SK-N-SH treated with all-trans-retinoic acid at 6 μM for 48 hours (cell line): ENCODE measurements at regions not wholly inside any gene's neighbourhood (a gene's known extent, or its start where the extent isn't known, plus 50 kb on each side); places are given as distances from the start of the nearest gene placed in this dataset.

Source experiments
- ATAC-seq: fragments of 200-7000 bp; cut with Tn5 transposase; 3 replicates; pipeline ENCODE4 v1.9.1; 2020; ENCODE audit warnings: mild to moderate bottlenecking, moderate library complexity
- ARNTL ChIP-seq: fragments of 450-650 bp; formaldehyde crosslinking; IDR thresholded peaks from 2 replicates; pipeline ENCODE4 v1.5.0; 2020; ENCODE audit warnings: low read depth, mild to moderate bottlenecking, moderate library complexity, borderline replicate concordance
- BACH2 ChIP-seq: fragments of 250-450 bp; sonication (Bioruptor Pico); IDR thresholded peaks from 2 replicates; pipeline ENCODE4 v1.9.0; 2021; ENCODE audit warnings: mild to moderate bottlenecking, borderline replicate concordance
- CSDC2 ChIP-seq: fragments of 250-450 bp; sonication (Bioruptor Pico); IDR thresholded peaks from 2 replicates; pipeline ENCODE4 v1.5.0; 2020; ENCODE audit warnings: mild to moderate bottlenecking, moderate library complexity
- ESRRG ChIP-seq: fragments of 250-450 bp; sonication (Bioruptor Pico); IDR thresholded peaks from 2 replicates; pipeline ENCODE4 v1.6.1; 2021; ENCODE audit warnings: mild to moderate bottlenecking
- GLIS3 ChIP-seq: fragments of 250-450 bp; sonication (Bioruptor Pico); IDR thresholded peaks from 2 replicates; pipeline ENCODE4 v1.5.0; 2020; ENCODE audit warnings: mild to moderate bottlenecking, moderate library complexity
- ISL1 ChIP-seq: fragments of 250-450 bp; sonication (Bioruptor Pico); IDR thresholded peaks from 2 replicates; pipeline ENCODE4 v2.1.2; 2022; ENCODE audit warnings: mild to moderate bottlenecking, moderate library complexity
- OSR1 ChIP-seq: fragments of 250-450 bp; sonication (Bioruptor Pico); IDR thresholded peaks from 2 replicates; pipeline ENCODE4 v1.8.0; 2022; ENCODE audit warnings: moderate library complexity, mild to moderate bottlenecking, inconsistent platforms
- PPARA ChIP-seq: fragments of 250-450 bp; sonication (Bioruptor Pico); IDR thresholded peaks from 2 replicates; pipeline ENCODE4 v1.5.0; 2020; ENCODE audit warnings: mild to moderate bottlenecking, borderline replicate concordance
- RARB ChIP-seq: fragments of 250-450 bp; sonication (Bioruptor Pico); IDR thresholded peaks from 2 replicates; pipeline ENCODE4 v1.8.0; 2021; ENCODE audit warnings: mild to moderate bottlenecking, moderate library complexity
- TOX ChIP-seq: fragments of 250-450 bp; sonication (Bioruptor Pico); IDR thresholded peaks from 2 replicates; pipeline ENCODE4 v1.8.0; 2021; ENCODE audit warnings: mild to moderate bottlenecking, moderate library complexity, borderline replicate concordance
- ZFP3 ChIP-seq: fragments of 250-450 bp; sonication (Bioruptor Pico); IDR thresholded peaks from 2 replicates; pipeline ENCODE4 v1.5.0; 2020; ENCODE audit warnings: mild to moderate bottlenecking, moderate library complexity
- ZFP30 ChIP-seq: fragments of 450-650 bp; formaldehyde crosslinking; IDR thresholded peaks from 2 replicates; pipeline ENCODE4 v1.5.0; 2022; ENCODE audit warnings: mild to moderate bottlenecking, moderate library complexity
- ZNF565 ChIP-seq: fragments of 450-650 bp; formaldehyde crosslinking; conservative IDR thresholded peaks from 2 replicates; pipeline ENCODE4 v1.5.0; 2020; ENCODE audit warnings: low read depth, mild to moderate bottlenecking, moderate library complexity
- ZNF70 ChIP-seq: fragments of 450-650 bp; formaldehyde crosslinking; IDR thresholded peaks from 2 replicates; pipeline ENCODE4 v1.5.0; 2020; ENCODE audit warnings: mild to moderate bottlenecking, moderate library complexity
- ZNF8 ChIP-seq: fragments of 450-650 bp; formaldehyde crosslinking; IDR thresholded peaks from 2 replicates; pipeline ENCODE4 v1.5.0; 2020; ENCODE audit warnings: mild to moderate bottlenecking, moderate library complexity
- TF ChIP-seq, protein P1 (sequence below): fragments of 250-450 bp; sonication (Bioruptor Pico); IDR thresholded peaks from 2 replicates; pipeline ENCODE4 v1.5.1; 2020; ENCODE audit warnings: low read depth, mild to moderate bottlenecking, moderate library complexity
- TF ChIP-seq, protein P2 (sequence below): fragments of 250-450 bp; sonication (Bioruptor Pico); IDR thresholded peaks from 2 replicates; pipeline ENCODE4 v1.5.1; 2021; ENCODE audit warnings: mild to moderate bottlenecking, moderate library complexity
- TF ChIP-seq, protein P3 (sequence below): fragments of 250-450 bp; sonication (Bioruptor Pico); IDR thresholded peaks from 2 replicates; pipeline ENCODE4 v1.8.0; 2021; ENCODE audit warnings: low read depth, mild to moderate bottlenecking, moderate library complexity, borderline replicate concordance
- TF ChIP-seq, protein P4 (sequence below): fragments of 250-450 bp; sonication (Bioruptor Pico); IDR thresholded peaks from 2 replicates; pipeline ENCODE4 v1.8.0; 2020; ENCODE audit warnings: mild to moderate bottlenecking, moderate library complexity, borderline replicate concordance
- TF ChIP-seq, protein P5 (sequence below): fragments of 250-450 bp; sonication (Bioruptor Pico); IDR thresholded peaks from 2 replicates; pipeline ENCODE4 v1.5.0; 2020; ENCODE audit warnings: mild to moderate bottlenecking, moderate library complexity

DNA sequence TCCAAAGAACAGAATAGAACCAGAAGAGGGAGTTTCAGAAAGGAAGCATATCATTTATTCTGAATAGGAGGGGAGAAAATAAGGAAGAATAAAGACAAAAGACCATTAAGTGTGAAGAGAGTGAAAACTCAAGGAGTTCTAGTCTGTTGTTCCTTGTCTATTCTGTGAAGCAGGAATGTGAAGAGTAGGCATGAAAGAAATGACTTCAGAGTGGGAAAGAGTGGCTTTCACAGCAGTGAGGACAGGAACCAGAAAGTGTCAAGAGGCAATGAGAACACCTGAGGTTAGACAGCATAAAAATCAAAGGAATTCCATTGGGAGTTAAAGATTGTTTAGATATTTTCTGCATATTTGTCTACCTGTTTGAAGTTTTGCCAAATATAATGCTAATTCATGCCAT, 768.8 kb upstream of the GRAMD2B start:
- no peak for ATAC-seq
- TF ChIP-seq TOX (CRISPR knock-in tag): no peak
- no peak for TF ChIP-seq ZNF8 (CRISPR knock-in tag)
- no peak for TF ChIP-seq ZFP3 (CRISPR knock-in tag)

DNA sequence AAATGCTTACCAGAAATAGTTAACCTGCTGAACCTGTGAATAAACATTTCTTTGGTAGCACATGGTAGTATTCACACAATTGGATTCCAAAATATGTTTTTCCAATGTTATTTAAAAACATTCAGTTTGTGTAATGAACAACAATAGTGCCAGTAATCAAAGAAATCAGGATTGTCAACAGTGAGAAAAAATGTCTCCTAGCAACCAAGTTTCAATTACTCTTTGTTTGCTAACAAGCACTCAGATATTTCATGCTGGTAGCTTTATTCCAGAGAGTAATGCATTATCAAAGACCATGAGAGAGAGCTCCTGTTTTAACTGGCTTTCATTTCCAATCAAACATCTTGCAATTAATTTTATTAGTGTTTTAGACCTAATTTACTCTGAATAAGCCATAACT, 768.1 kb upstream of the GRAMD2B start:
- no peak for ATAC-seq

DNA sequence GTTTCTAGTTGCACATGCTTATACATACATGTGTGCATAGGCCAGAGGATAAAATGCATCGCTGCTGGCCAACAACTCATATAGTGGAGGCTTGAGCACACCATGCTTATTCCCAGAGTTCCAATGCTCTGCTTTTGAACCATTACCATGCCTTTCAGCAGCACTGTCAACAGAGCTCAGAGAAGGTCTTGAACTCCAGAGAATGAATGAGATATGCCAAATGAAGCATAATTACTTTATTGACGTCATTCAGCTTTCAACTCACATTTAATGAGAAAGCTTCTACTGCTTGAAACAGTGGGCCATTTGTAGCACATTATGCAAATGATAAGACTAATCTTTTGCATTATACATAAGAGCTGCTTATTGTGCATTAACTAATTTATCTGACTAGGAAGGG, 765.3 kb upstream of the GRAMD2B start:
- TF ChIP-seq, protein P1, sequence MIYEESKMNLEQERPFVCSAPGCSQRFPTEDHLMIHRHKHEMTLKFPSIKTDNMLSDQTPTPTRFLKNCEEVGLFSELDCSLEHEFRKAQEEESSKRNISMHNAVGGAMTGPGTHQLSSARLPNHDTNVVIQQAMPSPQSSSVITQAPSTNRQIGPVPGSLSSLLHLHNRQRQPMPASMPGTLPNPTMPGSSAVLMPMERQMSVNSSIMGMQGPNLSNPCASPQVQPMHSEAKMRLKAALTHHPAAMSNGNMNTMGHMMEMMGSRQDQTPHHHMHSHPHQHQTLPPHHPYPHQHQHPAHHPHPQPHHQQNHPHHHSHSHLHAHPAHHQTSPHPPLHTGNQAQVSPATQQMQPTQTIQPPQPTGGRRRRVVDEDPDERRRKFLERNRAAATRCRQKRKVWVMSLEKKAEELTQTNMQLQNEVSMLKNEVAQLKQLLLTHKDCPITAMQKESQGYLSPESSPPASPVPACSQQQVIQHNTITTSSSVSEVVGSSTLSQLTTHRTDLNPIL: no peak
- no peak for TF ChIP-seq ZNF565
- TF ChIP-seq BACH2: no peak
- TF ChIP-seq, protein P2, sequence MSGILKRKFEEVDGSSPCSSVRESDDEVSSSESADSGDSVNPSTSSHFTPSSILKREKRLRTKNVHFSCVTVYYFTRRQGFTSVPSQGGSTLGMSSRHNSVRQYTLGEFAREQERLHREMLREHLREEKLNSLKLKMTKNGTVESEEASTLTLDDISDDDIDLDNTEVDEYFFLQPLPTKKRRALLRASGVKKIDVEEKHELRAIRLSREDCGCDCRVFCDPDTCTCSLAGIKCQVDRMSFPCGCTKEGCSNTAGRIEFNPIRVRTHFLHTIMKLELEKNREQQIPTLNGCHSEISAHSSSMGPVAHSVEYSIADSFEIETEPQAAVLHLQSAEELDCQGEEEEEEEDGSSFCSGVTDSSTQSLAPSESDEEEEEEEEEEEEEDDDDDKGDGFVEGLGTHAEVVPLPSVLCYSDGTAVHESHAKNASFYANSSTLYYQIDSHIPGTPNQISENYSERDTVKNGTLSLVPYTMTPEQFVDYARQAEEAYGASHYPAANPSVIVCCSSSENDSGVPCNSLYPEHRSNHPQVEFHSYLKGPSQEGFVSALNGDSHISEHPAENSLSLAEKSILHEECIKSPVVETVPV (CRISPR knock-in tag): no peak
- no peak for TF ChIP-seq ISL1 (CRISPR knock-in tag)
- TF ChIP-seq ZNF70: no peak
- TF ChIP-seq, protein P3, sequence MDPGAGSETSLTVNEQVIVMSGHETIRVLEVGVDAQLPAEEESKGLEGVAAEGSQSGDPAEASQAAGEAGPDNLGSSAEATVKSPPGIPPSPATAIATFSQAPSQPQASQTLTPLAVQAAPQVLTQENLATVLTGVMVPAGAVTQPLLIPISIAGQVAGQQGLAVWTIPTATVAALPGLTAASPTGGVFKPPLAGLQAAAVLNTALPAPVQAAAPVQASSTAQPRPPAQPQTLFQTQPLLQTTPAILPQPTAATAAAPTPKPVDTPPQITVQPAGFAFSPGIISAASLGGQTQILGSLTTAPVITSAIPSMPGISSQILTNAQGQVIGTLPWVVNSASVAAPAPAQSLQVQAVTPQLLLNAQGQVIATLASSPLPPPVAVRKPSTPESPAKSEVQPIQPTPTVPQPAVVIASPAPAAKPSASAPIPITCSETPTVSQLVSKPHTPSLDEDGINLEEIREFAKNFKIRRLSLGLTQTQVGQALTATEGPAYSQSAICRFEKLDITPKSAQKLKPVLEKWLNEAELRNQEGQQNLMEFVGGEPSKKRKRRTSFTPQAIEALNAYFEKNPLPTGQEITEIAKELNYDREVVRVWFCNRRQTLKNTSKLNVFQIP (CRISPR knock-in tag): no peak
- no peak for TF ChIP-seq PPARA (CRISPR knock-in tag)
- TF ChIP-seq CSDC2 (CRISPR knock-in tag): no peak
- TF ChIP-seq ZFP3 (CRISPR knock-in tag): no peak
- no peak for TF ChIP-seq TOX (CRISPR knock-in tag)
- no peak for TF ChIP-seq ESRRG (CRISPR knock-in tag)
- no peak for TF ChIP-seq GLIS3
- TF ChIP-seq ARNTL (CRISPR knock-in tag): no peak
- ATAC-seq: no peak

More for the DNA sequence above, 768.1 kb upstream of the GRAMD2B start:
- no peak for TF ChIP-seq OSR1
- TF ChIP-seq, protein P4, sequence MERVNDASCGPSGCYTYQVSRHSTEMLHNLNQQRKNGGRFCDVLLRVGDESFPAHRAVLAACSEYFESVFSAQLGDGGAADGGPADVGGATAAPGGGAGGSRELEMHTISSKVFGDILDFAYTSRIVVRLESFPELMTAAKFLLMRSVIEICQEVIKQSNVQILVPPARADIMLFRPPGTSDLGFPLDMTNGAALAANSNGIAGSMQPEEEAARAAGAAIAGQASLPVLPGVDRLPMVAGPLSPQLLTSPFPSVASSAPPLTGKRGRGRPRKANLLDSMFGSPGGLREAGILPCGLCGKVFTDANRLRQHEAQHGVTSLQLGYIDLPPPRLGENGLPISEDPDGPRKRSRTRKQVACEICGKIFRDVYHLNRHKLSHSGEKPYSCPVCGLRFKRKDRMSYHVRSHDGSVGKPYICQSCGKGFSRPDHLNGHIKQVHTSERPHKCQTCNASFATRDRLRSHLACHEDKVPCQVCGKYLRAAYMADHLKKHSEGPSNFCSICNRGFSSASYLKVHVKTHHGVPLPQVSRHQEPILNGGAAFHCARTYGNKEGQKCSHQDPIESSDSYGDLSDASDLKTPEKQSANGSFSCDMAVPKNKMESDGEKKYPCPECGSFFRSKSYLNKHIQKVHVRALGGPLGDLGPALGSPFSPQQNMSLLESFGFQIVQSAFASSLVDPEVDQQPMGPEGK (CRISPR knock-in tag): no peak
- no peak for TF ChIP-seq RARB (CRISPR knock-in tag)
- no peak for TF ChIP-seq ZFP30
- TF ChIP-seq, protein P5, sequence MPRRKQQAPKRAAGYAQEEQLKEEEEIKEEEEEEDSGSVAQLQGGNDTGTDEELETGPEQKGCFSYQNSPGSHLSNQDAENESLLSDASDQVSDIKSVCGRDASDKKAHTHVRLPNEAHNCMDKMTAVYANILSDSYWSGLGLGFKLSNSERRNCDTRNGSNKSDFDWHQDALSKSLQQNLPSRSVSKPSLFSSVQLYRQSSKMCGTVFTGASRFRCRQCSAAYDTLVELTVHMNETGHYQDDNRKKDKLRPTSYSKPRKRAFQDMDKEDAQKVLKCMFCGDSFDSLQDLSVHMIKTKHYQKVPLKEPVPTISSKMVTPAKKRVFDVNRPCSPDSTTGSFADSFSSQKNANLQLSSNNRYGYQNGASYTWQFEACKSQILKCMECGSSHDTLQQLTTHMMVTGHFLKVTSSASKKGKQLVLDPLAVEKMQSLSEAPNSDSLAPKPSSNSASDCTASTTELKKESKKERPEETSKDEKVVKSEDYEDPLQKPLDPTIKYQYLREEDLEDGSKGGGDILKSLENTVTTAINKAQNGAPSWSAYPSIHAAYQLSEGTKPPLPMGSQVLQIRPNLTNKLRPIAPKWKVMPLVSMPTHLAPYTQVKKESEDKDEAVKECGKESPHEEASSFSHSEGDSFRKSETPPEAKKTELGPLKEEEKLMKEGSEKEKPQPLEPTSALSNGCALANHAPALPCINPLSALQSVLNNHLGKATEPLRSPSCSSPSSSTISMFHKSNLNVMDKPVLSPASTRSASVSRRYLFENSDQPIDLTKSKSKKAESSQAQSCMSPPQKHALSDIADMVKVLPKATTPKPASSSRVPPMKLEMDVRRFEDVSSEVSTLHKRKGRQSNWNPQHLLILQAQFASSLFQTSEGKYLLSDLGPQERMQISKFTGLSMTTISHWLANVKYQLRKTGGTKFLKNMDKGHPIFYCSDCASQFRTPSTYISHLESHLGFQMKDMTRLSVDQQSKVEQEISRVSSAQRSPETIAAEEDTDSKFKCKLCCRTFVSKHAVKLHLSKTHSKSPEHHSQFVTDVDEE (CRISPR knock-in tag): no peak
- no peak for TF ChIP-seq ZNF565
- no peak for TF ChIP-seq ARNTL (CRISPR knock-in tag)
- no peak for TF ChIP-seq ZNF70
- TF ChIP-seq, protein P3 (CRISPR knock-in tag): no peak
- TF ChIP-seq, protein P1: no peak
- no peak for TF ChIP-seq ZFP3 (CRISPR knock-in tag)
- TF ChIP-seq ESRRG (CRISPR knock-in tag): no peak
- no peak for TF ChIP-seq PPARA (CRISPR knock-in tag)
- no peak for TF ChIP-seq GLIS3
- TF ChIP-seq ZNF8 (CRISPR knock-in tag): no peak
- TF ChIP-seq CSDC2 (CRISPR knock-in tag): no peak
